HCT116 (cell line): ENCODE measurements at regions not wholly inside any gene's neighbourhood (a gene's known extent, or its start where the extent isn't known, plus 50 kb on each side); places are given as distances from the start of the nearest gene placed in this dataset.

Experiments
- ATAC-seq: fragments of 200-7000 bp; cut with Tn5 transposase; 2 replicates; pipeline ENCODE4 v1.9.1; 2020; ENCODE audit warnings: mild to moderate bottlenecking, moderate library complexity
- BruUV-seq: library from RNA; stranded (reverse); fragments of 400-500 nt; replicated peaks from 2 replicates; lab custom pipeline; 2021; lab: Mats Ljungman, UMichigan
- CTCF ChIA-PET: fragments of 300-600 bp; sonication (Branson Sonifier 250); formaldehyde crosslinking; loops from one replicate; lab custom pipeline; 2021; ENCODE audit warnings: antibody characterized with exemption; lab: Charles Lee
- POLR2A ChIA-PET: fragments of 300-600, 350-600 bp; sonication (Branson Sonifier 250); formaldehyde crosslinking; loops from one replicate; lab custom pipeline; 2021; ENCODE audit warnings: antibody characterized with exemption; lab: Charles Lee
- RAD21 ChIA-PET, 2 experiments: fragments of 300-600 bp; sonication (Branson Sonifier 250); formaldehyde crosslinking; loops; one replicate each; lab custom pipeline; 2023; ENCODE audit warnings: low total read pairs in 2 of 2; ENCODE audit not compliant: uncharacterized antibody in 2 of 2, unreplicated experiment in 2 of 2, low non-redundant PET in 1 of 2; lab: Charles Lee
- DNase-seq: peaks from one replicate; pipeline ENCODE4 v3.0.0-alpha.2; 2010; ENCODE audit warnings: low read depth, low spot score
- H2AFZ ChIP-seq: fragments of 200-600 bp; shearing (Covaris generic), sonication (generic); 2 replicates; pipeline ENCODE4 v1.6.1; 2017; ENCODE audit warnings: low read depth, mixed run types, mixed read lengths, antibody characterized with exemption, low read length; ENCODE audit not compliant: poor library complexity, severe bottlenecking
- H3K27ac ChIP-seq: 2 replicates; pipeline ENCODE4 v1.5.1; 2012; ENCODE audit warnings: low read depth, low read length
- H3K27me3 ChIP-seq: fragments of 200-600 bp; sonication (generic); 2 replicates; pipeline ENCODE4 v1.6.1; 2016; ENCODE audit warnings: mixed run types, low read length, mixed read lengths; ENCODE audit not compliant: insufficient read depth
- H3K36me3 ChIP-seq, 2 experiments: fragments of 200-500 bp in 1 of 2; fragments of 200-600 bp in 1 of 2; sonication (Bioruptor generic) in 1 of 2; sonication (generic) in 1 of 2; 2 replicates each; pipeline versions ENCODE4 v1.5.1 to v1.6.1; 2014 to 2016; ENCODE audit warnings: low read length in 2 of 2, inconsistent platforms in 1 of 2, mixed read lengths in 1 of 2, mixed run types in 1 of 2; ENCODE audit not compliant: insufficient read depth in 2 of 2, control insufficient read depth in 1 of 2
- H3K4me1 ChIP-seq, 2 experiments: fragments of 200-600 bp in 1 of 2; sonication (generic) in 1 of 2; 2 replicates each; pipeline versions ENCODE4 v1.5.1 to v1.6.1; 2012 to 2017; ENCODE audit warnings: low read length in 2 of 2, inconsistent platforms in 1 of 2, mild to moderate bottlenecking in 1 of 2, mixed read lengths in 1 of 2, mixed run types in 1 of 2, moderate library complexity in 1 of 2; ENCODE audit not compliant: insufficient read depth in 2 of 2, control insufficient read depth in 1 of 2
- H3K4me2 ChIP-seq: fragments of 200-600 bp; sonication (generic); 2 replicates; pipeline ENCODE4 v1.6.1; 2017; ENCODE audit warnings: mixed run types, low read length, mixed read lengths
- H3K4me3 ChIP-seq, 2 experiments: fragments of 200-600 bp in 1 of 2; sonication (generic) in 1 of 2; replicated peaks in 1 of 2; 2 replicates each; pipeline ENCODE4 v1.5.1; 2011 to 2016; ENCODE audit warnings: low read length in 2 of 2, control low read depth in 1 of 2, low read depth in 1 of 2, mild to moderate bottlenecking in 1 of 2, mixed read lengths in 1 of 2, mixed run types in 1 of 2
- H3K79me2 ChIP-seq: fragments of 200-600 bp; sonication (generic); 2 replicates; pipeline ENCODE4 v1.6.1; 2017; ENCODE audit warnings: mild to moderate bottlenecking, mixed run types, low read length, moderate library complexity, mixed read lengths; ENCODE audit not compliant: insufficient read depth
- H3K9ac ChIP-seq: fragments of 200-600 bp; sonication (generic); 2 replicates; pipeline ENCODE4 v1.6.1; 2016; ENCODE audit warnings: low read length, mixed read lengths
- H3K9me2 ChIP-seq: fragments of 200-600 bp; sonication (generic), shearing (Covaris generic); 2 replicates; pipeline ENCODE4 v1.6.1; 2017; ENCODE audit warnings: mixed run types, mild to moderate bottlenecking, moderate library complexity; ENCODE audit not compliant: insufficient read depth
- H3K9me3 ChIP-seq, 2 experiments: fragments of 200-500 bp in 1 of 2; fragments of 200-600 bp in 1 of 2; sonication (Bioruptor generic) in 1 of 2; sonication (generic) in 1 of 2; 2 replicates each; pipeline ENCODE4 v1.6.1; 2014 to 2017; ENCODE audit warnings: low read length in 2 of 2, mixed read lengths in 2 of 2, inconsistent platforms in 1 of 2, low read depth in 1 of 2, mild to moderate bottlenecking in 1 of 2, mixed run types in 1 of 2, moderate library complexity in 1 of 2; ENCODE audit not compliant: control insufficient read depth in 1 of 2, insufficient read depth in 1 of 2
- H4K20me1 ChIP-seq: fragments of 200-600 bp; sonication (generic), shearing (Covaris generic); 2 replicates; pipeline ENCODE4 v1.6.1; 2017; ENCODE audit warnings: mixed run types, mild to moderate bottlenecking, moderate library complexity; ENCODE audit not compliant: insufficient read depth
- ATF3 ChIP-seq: IDR thresholded peaks from 2 replicates; pipeline ENCODE4 v1.6.1; 2012
- ELF1 ChIP-seq: IDR thresholded peaks from 2 replicates; pipeline ENCODE4 v1.6.1; 2012; ENCODE audit warnings: low read depth, borderline replicate concordance
- EZH2phosphoT487 ChIP-seq: fragments of 200-600 bp; IDR thresholded peaks from 2 replicates; pipeline ENCODE4 v1.6.1; 2018; ENCODE audit warnings: antibody characterized with exemption, borderline replicate concordance
- POLR2A ChIP-seq: IDR thresholded peaks from 2 replicates; pipeline ENCODE4 v1.7.0; 2011; ENCODE audit warnings: borderline replicate concordance; ENCODE audit not compliant: insufficient read depth, insufficient read length; ENCODE audit errors: extremely low read depth
- RAD21 ChIP-seq: IDR thresholded peaks from 2 replicates; pipeline ENCODE4 v1.6.1; 2012; ENCODE audit warnings: low read depth, mild to moderate bottlenecking
- SRF ChIP-seq: IDR thresholded peaks from 2 replicates; pipeline ENCODE4 v1.6.1; 2012; ENCODE audit warnings: low read depth
- ZFX ChIP-seq: fragments of 450-650 bp; IDR thresholded peaks from 2 replicates; pipeline ENCODE4 v1.6.1; 2017
- ZNF274 ChIP-seq: fragments of 200-500 bp; sonication (Bioruptor generic); IDR thresholded peaks from 2 replicates; pipeline ENCODE4 v1.6.1; 2014; ENCODE audit warnings: mild to moderate bottlenecking, low read depth, low read length, inconsistent platforms
- intact Hi-C: fragments of 100-400 bp; cut with micrococcal nuclease; formaldehyde crosslinking; loops from 2 replicates; pipeline ENCODE4 v1.10.0; 2022

DNA sequence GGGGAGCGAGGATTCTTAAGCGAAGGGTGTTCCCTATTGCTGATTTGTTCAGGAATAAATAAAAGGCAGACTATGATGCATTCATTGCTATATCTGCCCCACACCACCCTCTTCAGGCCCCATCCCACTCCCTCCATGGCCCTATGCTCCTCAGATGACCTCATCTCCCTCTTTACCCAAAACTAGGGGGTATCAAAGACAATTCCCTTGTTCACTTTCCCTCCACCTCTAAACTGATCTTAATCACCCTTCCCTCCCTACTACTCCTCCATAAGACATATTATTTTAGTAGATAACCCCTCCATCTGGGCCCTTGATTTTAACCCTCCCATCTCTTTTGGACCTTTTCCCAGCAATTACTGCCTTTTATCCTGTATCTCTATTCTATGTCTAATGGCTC is 434.9 kb upstream of the RUNX1 start:
- no peaks in the 10 kb centered on the region for H3K4me1 ChIP-seq
- no TSS peak for BruUV-seq
- POLR2A ChIA-PET, result no interaction called here
- RAD21 ChIA-PET, result no interaction called here
- no peaks in the 10 kb centered on the region for H4K20me1 ChIP-seq
- H3K36me3 ChIP-seq, result no peaks in the 10 kb centered on the region
- CTCF ChIA-PET, result no interaction called here
- DNase-seq, result no peak
- H3K4me3 ChIP-seq, result no peak overlapping the region
- no peak overlapping the region for H3K27ac ChIP-seq
- no peak overlapping the region for H3K9ac ChIP-seq
- intact Hi-C loops, result no loop called here
- H3K9me3 ChIP-seq, result no peaks in the 10 kb centered on the region
- no peaks in the 10 kb centered on the region for H3K9me2 ChIP-seq
- H3K4me2 ChIP-seq, result no peak overlapping the region
- TF ChIP-seq POLR2A (no peak), SRF (no peak), EZH2phosphoT487 (no peak)
- TF ChIP-seq, all 23 proteins: peak for 0
- Histone ChIP-seq H2AFZ (no peak overlapping the region), H3K79me2 (no peaks in the 10 kb centered on the region), H3K27me3 (no peaks in the 10 kb centered on the region)
- no peak for ATAC-seq

DNA sequence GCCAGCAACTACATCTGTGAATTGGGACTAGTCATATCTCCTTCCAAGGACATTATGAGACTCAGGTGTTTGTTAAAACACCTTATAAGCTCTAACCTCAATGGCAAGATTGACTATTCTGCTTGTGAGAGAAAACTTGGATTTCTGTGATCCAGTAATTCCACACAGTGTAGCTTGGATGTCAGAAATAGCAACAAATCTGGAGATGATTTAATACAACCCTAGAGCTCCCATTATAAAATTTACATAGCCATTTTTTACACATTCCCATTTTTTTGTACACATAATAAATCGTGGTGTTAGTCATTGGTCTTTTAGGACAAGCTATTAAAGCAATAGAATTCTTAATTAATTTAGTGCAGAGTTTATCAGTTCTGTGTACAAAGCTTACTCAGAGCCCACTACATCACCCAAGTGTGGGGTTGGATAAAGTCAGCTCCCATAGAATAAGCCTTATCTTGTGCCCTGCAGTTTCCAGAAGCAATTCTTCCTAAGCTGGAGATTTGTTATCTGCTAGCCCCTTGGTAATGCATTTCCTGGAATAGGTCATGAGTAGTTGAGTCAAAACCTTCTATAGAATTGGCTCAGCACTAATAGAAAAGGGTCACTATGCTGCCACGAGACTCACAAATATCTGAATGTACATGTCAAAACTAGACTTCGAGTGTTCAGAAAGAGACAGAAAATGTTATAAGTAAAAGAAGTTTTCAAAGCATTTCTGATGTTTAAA is 434.0 kb upstream of the RUNX1 start:
- Histone ChIP-seq H3K9me2 (no peaks in the 10 kb centered on the region), H3K9me3 (no peaks in the 10 kb centered on the region), H3K27me3 (no peaks in the 10 kb centered on the region), H3K4me3 (no peak overlapping the region), H4K20me1 (no peaks in the 10 kb centered on the region), H3K4me2 (no peak overlapping the region), H3K9ac (no peak overlapping the region), H3K36me3 (no peaks in the 10 kb centered on the region), H2AFZ (no peak overlapping the region), H3K27ac (no peak overlapping the region), H3K79me2 (no peaks in the 10 kb centered on the region), H3K4me1 (no peaks in the 10 kb centered on the region)
- ATAC-seq (no peak), DNase-seq (no peak)
- POLR2A ChIA-PET, result no interaction called here
- no TSS peak for BruUV-seq
- TF ChIP-seq ZNF274, result no peak
- TF ChIP-seq ZFX, result no peak
- TF ChIP-seq RAD21, result no peak
- no peak for TF ChIP-seq ATF3
- no peak for TF ChIP-seq ELF1
- intact Hi-C loops, result no loop called here
- CTCF ChIA-PET, result interaction anchor here (0.6 kb wide), 1 partner anchor 46 kb away, joined by 3 read pairs; no protein-coding TSS in a partner anchor
- RAD21 ChIA-PET, result no interaction called here
